Fibroblast of skin of right biceps (primary cell): ENCODE measurements at regions not wholly inside any gene's neighbourhood (a gene's known extent, or its start where the extent isn't known, plus 50 kb on each side); places are given as distances from the start of the nearest gene placed in this dataset.

ENCODE experiments used
- DNase-seq: peaks from one replicate; pipeline ENCODE4 v3.0.0-alpha.2; 2013

- DNase-seq, result no peak
These were observed 94.0 kb upstream of the FAR2 start for GRCh38 chr12:29054858-29055663.

GRCh38 chr12:29066011-29066588 is 83.0 kb upstream of the FAR2 start:
- DNase-seq, result peak; percentile 71

- no peak for DNase-seq
These were observed 81.6 kb upstream of the FAR2 start for GRCh38 chr12:29067430-29067829.

- no peak for DNase-seq
These were observed 78.8 kb upstream of the FAR2 start for GRCh38 chr12:29070309-29070708.

- peak; percentile 27 for DNase-seq
These were observed 78.0 kb upstream of the FAR2 start for GRCh38 chr12:29071099-29071498.

- peak; percentile 62 for DNase-seq
These were observed 76.4 kb upstream of the FAR2 start for GRCh38 chr12:29072631-29073030.

- DNase-seq, result peak; percentile 54
These were observed 75.3 kb upstream of the FAR2 start for GRCh38 chr12:29073631-29074239.

GRCh38 chr12:29081101-29081500 is 68.0 kb upstream of the FAR2 start:
- DNase-seq, result no peak

- DNase-seq, result no peak
These were observed 66.6 kb upstream of the FAR2 start for GRCh38 chr12:29082522-29082921.

GRCh38 chr12:29086325-29087271 is 62.5 kb upstream of the FAR2 start:
- no peak for DNase-seq

GRCh38 chr12:29088611-29089219 is 60.4 kb upstream of the FAR2 start:
- peak; percentile 31 for DNase-seq
